LNCAP (cell line): ENCODE measurements at regions not wholly inside any gene's neighbourhood (a gene's known extent, or its start where the extent isn't known, plus 50 kb on each side); places are given as distances from the start of the nearest gene placed in this dataset.

ENCODE experiments used
- TF ChIP-seq, protein P1 (sequence below): fragments of 450-650 bp; IDR thresholded peaks from 2 replicates; pipeline ENCODE4 v1.5.1; 2017; ENCODE audit warnings: mild to moderate bottlenecking

DNA sequence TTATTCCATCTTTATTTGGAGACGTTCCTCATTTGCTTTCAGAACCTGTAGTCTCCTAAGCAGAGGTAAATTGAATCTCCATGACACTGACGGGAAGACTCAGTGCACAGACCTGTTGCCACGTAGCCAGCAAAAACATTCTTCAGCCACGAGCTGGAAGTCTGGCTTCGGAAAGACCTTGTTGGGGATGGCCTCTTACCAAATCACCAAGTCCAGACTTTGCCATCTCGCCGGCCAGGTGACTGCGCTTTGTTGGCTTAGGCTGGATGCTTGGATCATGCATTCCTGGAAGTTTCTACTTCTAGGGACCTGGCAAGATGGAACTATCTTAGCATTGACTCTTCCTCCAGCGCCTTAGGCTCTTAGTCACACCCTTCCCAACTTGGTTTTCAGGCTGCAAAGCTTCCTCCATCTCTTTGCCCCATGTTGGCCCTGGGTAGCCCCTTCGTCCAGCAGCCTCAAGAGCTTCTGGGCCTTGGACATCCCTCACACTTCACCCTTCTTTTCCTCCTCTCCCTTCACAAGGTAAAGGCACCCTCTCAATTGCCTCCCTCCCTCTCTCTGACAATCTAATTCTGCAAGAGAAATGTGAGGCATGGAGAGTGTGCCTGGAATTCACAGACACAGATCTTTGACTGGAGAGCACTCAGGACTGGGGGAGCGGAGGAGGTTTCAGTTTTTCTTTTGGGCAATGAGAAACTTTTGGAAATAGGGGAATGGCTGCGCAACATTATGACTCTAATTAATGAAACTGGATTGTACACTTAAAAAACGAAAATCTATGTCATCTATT lies 451.9 kb upstream of the MKI67 start:
- TF ChIP-seq, protein P1, sequence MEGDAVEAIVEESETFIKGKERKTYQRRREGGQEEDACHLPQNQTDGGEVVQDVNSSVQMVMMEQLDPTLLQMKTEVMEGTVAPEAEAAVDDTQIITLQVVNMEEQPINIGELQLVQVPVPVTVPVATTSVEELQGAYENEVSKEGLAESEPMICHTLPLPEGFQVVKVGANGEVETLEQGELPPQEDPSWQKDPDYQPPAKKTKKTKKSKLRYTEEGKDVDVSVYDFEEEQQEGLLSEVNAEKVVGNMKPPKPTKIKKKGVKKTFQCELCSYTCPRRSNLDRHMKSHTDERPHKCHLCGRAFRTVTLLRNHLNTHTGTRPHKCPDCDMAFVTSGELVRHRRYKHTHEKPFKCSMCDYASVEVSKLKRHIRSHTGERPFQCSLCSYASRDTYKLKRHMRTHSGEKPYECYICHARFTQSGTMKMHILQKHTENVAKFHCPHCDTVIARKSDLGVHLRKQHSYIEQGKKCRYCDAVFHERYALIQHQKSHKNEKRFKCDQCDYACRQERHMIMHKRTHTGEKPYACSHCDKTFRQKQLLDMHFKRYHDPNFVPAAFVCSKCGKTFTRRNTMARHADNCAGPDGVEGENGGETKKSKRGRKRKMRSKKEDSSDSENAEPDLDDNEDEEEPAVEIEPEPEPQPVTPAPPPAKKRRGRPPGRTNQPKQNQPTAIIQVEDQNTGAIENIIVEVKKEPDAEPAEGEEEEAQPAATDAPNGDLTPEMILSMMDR = no peak

DNA sequence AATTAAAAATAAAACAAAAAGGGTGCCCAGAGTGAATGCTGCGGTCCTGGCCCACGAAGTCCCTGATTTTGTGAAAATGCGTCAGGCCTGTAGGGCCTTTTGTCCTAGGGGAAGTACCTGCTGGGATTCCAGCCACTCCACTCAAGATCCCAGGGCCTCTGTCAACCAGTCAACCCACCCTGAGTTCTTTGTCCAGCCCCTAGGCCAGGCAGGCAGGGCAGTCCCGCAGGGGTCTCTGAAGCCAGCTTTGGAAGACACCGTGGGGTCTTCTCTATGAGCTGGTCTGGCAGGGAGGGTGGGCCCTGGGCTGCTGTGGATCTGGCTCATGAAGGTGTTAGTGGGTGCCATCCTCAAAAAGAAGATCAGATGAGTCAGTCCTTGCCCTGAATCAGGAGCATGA lies 452.5 kb upstream of the MKI67 start:
- TF ChIP-seq, protein P1 = no peak

DNA sequence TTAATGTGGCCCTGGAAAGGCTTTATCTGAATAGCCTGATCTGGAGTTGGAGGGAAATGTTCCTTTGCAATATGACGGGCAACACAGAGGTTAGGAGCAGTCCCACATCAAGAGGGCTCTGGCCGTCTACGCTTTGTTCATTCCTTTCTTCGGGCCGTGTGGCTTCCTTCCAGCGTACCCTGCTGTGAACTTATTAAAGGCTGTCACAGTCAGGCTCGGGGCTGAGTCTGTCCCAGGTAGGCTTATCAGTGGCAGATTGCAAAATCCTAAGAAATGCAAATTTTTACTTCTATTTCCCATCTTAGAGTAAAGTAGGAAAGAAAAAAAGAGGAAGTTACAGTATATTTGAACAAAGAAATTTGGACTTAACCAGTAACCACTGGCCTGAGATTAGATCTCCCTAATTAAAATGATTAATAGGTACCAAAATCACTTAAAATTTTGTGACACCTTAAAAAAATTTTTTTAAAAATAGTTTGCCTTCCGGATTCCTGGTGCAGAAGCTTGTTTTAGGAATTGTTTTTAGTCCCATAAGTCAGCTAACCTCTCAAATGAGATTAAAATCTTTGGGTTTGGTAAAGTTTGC lies 453.1 kb upstream of the MKI67 start:
- TF ChIP-seq, protein P1 = no peak

DNA sequence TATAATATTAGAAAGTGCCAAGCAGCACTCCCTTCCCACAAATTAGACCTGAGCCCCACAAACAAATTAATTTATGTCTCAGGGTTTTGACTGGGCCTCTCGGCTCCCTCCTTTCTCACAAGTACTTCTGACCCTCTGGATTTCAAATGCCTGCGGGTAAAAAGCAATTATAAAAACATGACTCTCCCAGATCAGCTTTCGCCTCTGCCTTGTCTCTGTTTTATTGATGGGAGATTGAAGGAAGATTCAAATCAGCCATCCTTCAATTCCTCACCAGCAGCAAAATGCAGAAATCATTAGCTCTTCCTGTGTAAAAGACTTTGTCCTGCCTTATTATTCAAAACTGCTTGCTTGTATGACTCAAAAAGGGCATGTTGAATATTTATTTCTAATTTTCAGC lies 453.7 kb upstream of the MKI67 start:
- TF ChIP-seq, protein P1 = no peak

DNA sequence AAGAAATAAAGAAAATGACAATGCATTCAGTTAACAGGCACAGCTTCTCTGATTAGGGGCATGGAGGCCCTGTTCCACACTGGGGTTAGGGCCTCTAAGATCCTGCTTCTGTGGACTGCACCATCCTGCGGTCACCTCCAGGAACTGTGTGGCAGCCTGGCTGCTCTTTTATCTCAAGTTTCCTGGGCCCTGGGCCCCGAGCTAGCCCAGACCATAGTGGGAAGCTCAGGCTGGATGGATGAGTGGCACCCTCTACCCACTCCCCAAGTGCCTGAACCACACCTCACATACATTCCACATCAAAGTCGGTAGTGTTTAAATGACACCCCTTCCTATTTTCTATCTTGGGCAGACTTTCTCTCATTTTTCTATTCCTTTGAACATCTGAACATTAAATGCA lies 461.5 kb upstream of the MKI67 start:
- TF ChIP-seq, protein P1 = no peak

DNA sequence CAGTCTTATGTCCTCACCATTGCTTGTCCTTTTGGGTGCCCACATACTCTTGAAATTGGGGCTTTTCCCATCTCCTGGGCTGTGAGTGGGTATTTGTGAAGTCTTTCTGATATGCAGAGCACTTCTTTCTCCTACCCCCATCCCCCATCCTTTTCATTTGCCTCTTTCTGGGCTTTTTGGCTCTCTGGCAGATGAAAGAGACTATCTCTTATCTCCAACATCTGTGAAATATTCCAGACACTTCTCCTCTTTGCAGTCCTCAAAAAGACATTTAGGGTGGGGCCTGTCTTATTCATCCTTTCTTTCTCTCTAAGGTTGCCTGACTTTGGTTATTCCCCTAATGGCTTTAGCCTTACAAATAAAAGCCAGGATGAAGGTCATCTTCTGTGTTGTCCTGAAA lies 462.2 kb upstream of the MKI67 start:
- TF ChIP-seq, protein P1 = no peak

DNA sequence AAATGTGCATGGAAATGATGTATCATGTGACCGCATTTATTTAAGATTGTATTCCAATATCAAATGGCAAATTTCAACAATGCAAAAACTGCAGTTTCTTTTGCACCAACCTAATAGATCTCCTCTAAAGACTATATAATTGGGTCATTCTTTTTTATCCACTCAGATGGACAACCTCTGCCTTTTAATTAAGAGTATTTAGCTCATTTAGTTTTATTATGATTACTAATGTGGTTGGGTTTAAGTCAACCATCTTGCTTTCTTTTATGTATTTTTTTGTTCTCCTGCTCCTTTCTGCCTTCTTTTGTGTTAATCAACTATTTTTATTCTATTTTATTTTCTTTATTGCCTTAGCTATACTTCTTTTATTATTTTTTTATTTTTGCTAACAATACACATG lies 468.5 kb upstream of the MKI67 start:
- TF ChIP-seq, protein P1 = no peak
